ENCODE measurements at regions not wholly inside any gene's neighbourhood (a gene's known extent, or its start where the extent isn't known, plus 50 kb on each side); places are given as distances from the start of the nearest gene placed in this dataset.
"Not testable (repeated sequence)": the region's sequence is repeated elsewhere in the genome, so short reads cannot be mapped to it uniquely, and the experiment has no call there.

DNA sequence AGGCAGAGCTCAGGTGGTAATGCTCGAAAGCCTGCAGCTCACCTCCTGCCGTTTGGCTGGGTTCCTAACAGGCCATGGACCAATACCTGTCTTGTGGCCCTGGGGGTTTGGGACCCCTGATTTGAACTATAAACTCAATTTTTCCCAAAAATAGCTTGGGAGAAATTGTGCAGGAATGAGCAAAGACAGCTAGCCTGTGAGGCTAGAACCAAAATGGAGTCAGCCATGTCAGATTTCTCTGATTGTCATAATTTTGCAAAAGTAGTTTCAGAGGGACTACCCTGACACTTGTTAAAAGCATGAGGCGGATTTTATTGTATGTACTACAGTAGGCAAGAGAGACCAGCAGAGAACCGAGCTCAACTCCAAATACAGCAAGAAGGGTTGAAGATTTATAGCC is 91.8 kb downstream of the PPIAL4G start:
- ATAC-seq; H3K9ac ChIP-seq (ENCODE audit: insufficient read depth in 1 of 2, low read depth in 2 of 2, low read length in 2 of 2); H2AFZ ChIP-seq (ENCODE audit: low read depth, low read length); CTCF ChIA-PET (ENCODE audit: low intra/inter-chr PET ratio); H3K27me3 ChIP-seq (ENCODE audit: control insufficient read depth in 2 of 2, insufficient read depth in 2 of 2, low read length in 2 of 2); H3K4me2 ChIP-seq (ENCODE audit: insufficient read depth, low read length); H3K27ac ChIP-seq (ENCODE audit: extremely low read depth, low read depth, low read length); intact Hi-C loops (cut with micrococcal nuclease); H3K36me3 ChIP-seq (ENCODE audit: control insufficient read depth, insufficient read depth, low read length); H3K9me3 ChIP-seq (replicated peaks; ENCODE audit: control insufficient read depth, insufficient read depth, low read depth, low read length); H3K4me3 ChIP-seq; BruUV-seq (replicated peaks); FAIRE-seq; H4K20me1 ChIP-seq (replicated peaks; ENCODE audit: control insufficient read depth, insufficient read depth, low read length); DNase-seq (ENCODE audit: extremely low read depth in 1 of 4, low spot score in 3 of 4); POLR2A ChIA-PET; H3K79me2 ChIP-seq (ENCODE audit: control insufficient read depth, insufficient read depth, low read length); H3K9me1 ChIP-seq (ENCODE audit: control insufficient read depth, insufficient read depth, low read length); in situ Hi-C loops (cut with MboI): not testable (repeated sequence)
- 0 out of 2 replicates have a peak, but pooled peaks have one; percentile 34 for TF ChIP-seq PTRF (tag; IDR thresholded peaks at IDR 0.05)
- 0 out of 2 replicates have a peak, but pooled peaks have one; percentile 26 for TF ChIP-seq BACH1 (tag; IDR thresholded peaks at IDR 0.05)
- TF ChIP-seq, protein P1, sequence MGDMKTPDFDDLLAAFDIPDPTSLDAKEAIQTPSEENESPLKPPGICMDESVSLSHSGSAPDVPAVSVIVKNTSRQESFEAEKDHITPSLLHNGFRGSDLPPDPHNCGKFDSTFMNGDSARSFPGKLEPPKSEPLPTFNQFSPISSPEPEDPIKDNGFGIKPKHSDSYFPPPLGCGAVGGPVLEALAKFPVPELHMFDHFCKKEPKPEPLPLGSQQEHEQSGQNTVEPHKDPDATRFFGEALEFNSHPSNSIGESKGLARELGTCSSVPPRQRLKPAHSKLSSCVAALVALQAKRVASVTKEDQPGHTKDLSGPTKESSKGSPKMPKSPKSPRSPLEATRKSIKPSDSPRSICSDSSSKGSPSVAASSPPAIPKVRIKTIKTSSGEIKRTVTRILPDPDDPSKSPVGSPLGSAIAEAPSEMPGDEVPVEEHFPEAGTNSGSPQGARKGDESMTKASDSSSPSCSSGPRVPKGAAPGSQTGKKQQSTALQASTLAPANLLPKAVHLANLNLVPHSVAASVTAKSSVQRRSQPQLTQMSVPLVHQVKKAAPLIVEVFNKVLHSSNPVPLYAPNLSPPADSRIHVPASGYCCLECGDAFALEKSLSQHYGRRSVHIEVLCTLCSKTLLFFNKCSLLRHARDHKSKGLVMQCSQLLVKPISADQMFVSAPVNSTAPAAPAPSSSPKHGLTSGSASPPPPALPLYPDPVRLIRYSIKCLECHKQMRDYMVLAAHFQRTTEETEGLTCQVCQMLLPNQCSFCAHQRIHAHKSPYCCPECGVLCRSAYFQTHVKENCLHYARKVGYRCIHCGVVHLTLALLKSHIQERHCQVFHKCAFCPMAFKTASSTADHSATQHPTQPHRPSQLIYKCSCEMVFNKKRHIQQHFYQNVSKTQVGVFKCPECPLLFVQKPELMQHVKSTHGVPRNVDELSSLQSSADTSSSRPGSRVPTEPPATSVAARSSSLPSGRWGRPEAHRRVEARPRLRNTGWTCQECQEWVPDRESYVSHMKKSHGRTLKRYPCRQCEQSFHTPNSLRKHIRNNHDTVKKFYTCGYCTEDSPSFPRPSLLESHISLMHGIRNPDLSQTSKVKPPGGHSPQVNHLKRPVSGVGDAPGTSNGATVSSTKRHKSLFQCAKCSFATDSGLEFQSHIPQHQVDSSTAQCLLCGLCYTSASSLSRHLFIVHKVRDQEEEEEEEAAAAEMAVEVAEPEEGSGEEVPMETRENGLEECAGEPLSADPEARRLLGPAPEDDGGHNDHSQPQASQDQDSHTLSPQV (IDR thresholded peaks at IDR 0.05), result 0 out of 2 replicates have a peak, but pooled peaks have one; percentile 23
- TF ChIP-seq, protein P2, sequence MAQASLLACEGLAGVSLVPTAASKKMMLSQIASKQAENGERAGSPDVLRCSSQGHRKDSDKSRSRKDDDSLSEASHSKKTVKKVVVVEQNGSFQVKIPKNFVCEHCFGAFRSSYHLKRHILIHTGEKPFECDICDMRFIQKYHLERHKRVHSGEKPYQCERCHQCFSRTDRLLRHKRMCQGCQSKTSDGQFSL (CRISPR knock-in tag; IDR thresholded peaks at IDR 0.05), result not testable (repeated sequence)
- TF ChIP-seq, protein P2 (tag; IDR thresholded peaks at IDR 0.05), result peak in 1 of 2 experiments; percentile 67; a peak in 1 of 4 replicates
- TF ChIP-seq, protein P3, sequence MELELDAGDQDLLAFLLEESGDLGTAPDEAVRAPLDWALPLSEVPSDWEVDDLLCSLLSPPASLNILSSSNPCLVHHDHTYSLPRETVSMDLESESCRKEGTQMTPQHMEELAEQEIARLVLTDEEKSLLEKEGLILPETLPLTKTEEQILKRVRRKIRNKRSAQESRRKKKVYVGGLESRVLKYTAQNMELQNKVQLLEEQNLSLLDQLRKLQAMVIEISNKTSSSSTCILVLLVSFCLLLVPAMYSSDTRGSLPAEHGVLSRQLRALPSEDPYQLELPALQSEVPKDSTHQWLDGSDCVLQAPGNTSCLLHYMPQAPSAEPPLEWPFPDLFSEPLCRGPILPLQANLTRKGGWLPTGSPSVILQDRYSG (tag; conservative IDR thresholded peaks at IDR 0.05; ENCODE audit: low read depth), result peak; percentile 75
- TF ChIP-seq CXXC5 (CRISPR knock-in tag; IDR thresholded peaks at IDR 0.05), result 0 out of 2 replicates have a peak, but pooled peaks have one; percentile 21
- TF ChIP-seq SMAD4 (CRISPR knock-in tag; conservative IDR thresholded peaks at IDR 0.05), result 0 out of 2 replicates have a peak, but pooled peaks have one; percentile 18
- TF ChIP-seq, protein P4, sequence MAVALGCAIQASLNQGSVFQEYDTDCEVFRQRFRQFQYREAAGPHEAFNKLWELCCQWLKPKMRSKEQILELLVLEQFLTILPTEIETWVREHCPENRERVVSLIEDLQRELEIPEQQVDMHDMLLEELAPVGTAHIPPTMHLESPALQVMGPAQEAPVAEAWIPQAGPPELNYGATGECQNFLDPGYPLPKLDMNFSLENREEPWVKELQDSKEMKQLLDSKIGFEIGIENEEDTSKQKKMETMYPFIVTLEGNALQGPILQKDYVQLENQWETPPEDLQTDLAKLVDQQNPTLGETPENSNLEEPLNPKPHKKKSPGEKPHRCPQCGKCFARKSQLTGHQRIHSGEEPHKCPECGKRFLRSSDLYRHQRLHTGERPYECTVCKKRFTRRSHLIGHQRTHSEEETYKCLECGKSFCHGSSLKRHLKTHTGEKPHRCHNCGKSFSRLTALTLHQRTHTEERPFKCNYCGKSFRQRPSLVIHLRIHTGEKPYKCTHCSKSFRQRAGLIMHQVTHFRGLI (CRISPR knock-in tag; IDR thresholded peaks at IDR 0.05), result 0 out of 2 replicates have a peak, but pooled peaks have one; percentile 15
- peaks cover 11 to 14% of the 10 kb centered on the region in 2 experiments; a peak in 4 of 5 replicates for H3K4me1 ChIP-seq (replicated peaks in 1 of 2; ENCODE audit: control insufficient read depth in 2 of 2, insufficient read depth in 2 of 2, low read length in 2 of 2)
- WGBS (ENCODE audit: insufficient coverage, low coverage, missing lambda C conversion rate), result 37% methylated on average over 3 of the region's 4 CpGs

Data from K562 (cell line).